ENCODE measurements at regions not wholly inside any gene's neighbourhood (a gene's known extent, or its start where the extent isn't known, plus 50 kb on each side); places are given as distances from the start of the nearest gene placed in this dataset.

DNA sequence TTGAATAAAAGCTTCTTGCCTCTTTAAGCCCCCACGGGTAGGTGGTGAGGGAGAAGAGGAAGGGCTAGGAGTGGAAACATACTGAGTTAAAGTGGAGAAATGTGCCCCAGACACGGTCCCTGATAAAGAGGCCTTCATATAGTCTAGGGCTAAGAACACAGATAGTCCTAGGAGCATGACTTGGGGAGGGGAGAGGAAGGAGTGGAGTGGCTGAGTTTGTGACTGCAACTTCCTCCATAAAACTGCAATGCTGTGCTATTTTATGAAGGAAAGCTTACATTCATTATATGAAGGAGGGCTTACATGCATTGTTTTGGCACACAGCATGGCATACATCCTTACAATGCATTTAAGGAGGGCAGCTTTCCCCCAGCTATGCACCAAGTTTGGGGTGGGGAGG is 1129.4 kb upstream of the LRRTM3 start:
- TF ChIP-seq YY1 (IDR thresholded peaks at IDR 0.05; ENCODE audit: insufficient read depth, insufficient read length), result no peak
- no peak for TF ChIP-seq SUZ12 (IDR thresholded peaks at IDR 0.05; ENCODE audit: extremely low read depth, insufficient read depth, insufficient read length)
- no peak for TF ChIP-seq ZNF274 (IDR thresholded peaks at IDR 0.05; ENCODE audit: low read depth, low read length)

Data from NT2/D1 (cell line).